Neural progenitor cell (in vitro differentiated cells): ENCODE measurements at regions not wholly inside any gene's neighbourhood (a gene's known extent, or its start where the extent isn't known, plus 50 kb on each side); places are given as distances from the start of the nearest gene placed in this dataset.

Source experiments
- DNase-seq: peaks from one replicate; pipeline ENCODE4 v3.0.0-alpha.2; 2016; ENCODE audit warnings: low spot score
- H2AFZ ChIP-seq: fragments of 200-600 bp; sonication (generic); replicated peaks from 2 replicates; pipeline ENCODE4 v1.6.1; 2016; ENCODE audit warnings: antibody characterized with exemption
- H3F3A ChIP-seq: fragments of 200-600 bp; sonication (generic); 2 replicates; pipeline ENCODE4 v1.6.1; 2016; ENCODE audit warnings: antibody characterized with exemption, low read depth
- H3K27ac ChIP-seq: fragments of 200-600 bp; sonication (generic); 2 replicates; pipeline ENCODE4 v1.5.1; 2016; ENCODE audit warnings: mild to moderate bottlenecking
- H3K27me3 ChIP-seq: fragments of 200-600 bp; sonication (generic); 2 replicates; pipeline ENCODE4 v1.6.1; 2016; ENCODE audit warnings: mild to moderate bottlenecking, moderate library complexity
- H3K36me3 ChIP-seq: fragments of 200-600 bp; sonication (generic); 2 replicates; pipeline ENCODE4 v1.5.1; 2016
- H3K4me1 ChIP-seq: fragments of 200-600 bp; sonication (generic); 2 replicates; pipeline ENCODE4 v1.6.1; 2016; ENCODE audit warnings: mixed run types
- H3K4me2 ChIP-seq: fragments of 200-600 bp; sonication (generic); 2 replicates; pipeline ENCODE4 v1.6.1; 2016
- H3K4me3 ChIP-seq: fragments of 200-600 bp; sonication (generic); 2 replicates; pipeline ENCODE4 v1.5.1; 2016
- H3K79me2 ChIP-seq: fragments of 200-600 bp; sonication (generic); 2 replicates; pipeline ENCODE4 v1.6.1; 2016; ENCODE audit warnings: low read depth
- H3K9ac ChIP-seq: fragments of 200-600 bp; sonication (generic); 2 replicates; pipeline ENCODE4 v1.6.1; 2016
- H3K9me3 ChIP-seq: fragments of 200-600 bp; sonication (generic); 2 replicates; pipeline ENCODE4 v1.5.1; 2016; ENCODE audit warnings: low read depth
- H4K20me1 ChIP-seq: fragments of 200-600 bp; sonication (generic); 2 replicates; pipeline ENCODE4 v1.6.1; 2016; ENCODE audit warnings: low read depth
- H3K27ac Mint-ChIP-seq: 3 replicates; pipeline ENCODE4 v1.8.0; 2021; ENCODE audit warnings: mixed read lengths
- H3K27me3 Mint-ChIP-seq: 2 replicates; pipeline ENCODE4 v1.8.0; 2022; ENCODE audit warnings: low read depth, mild to moderate bottlenecking, inconsistent platforms, moderate library complexity, mixed read lengths; ENCODE audit not compliant: insufficient read depth
- H3K36me3 Mint-ChIP-seq: 3 replicates; pipeline ENCODE4 v1.8.0; 2021; ENCODE audit warnings: mixed read lengths
- H3K4me1 Mint-ChIP-seq: 3 replicates; pipeline ENCODE4 v1.8.0; 2021; ENCODE audit warnings: mixed read lengths
- H3K4me3 Mint-ChIP-seq: 3 replicates; pipeline ENCODE4 v1.8.0; 2021; ENCODE audit warnings: mild to moderate bottlenecking, moderate library complexity, mixed read lengths
- H3K9me3 Mint-ChIP-seq: 3 replicates; pipeline ENCODE4 v1.8.0; 2020; ENCODE audit warnings: mixed read lengths
- EZH2 ChIP-seq: fragments of 200-600 bp; sonication (generic); IDR thresholded peaks from 2 replicates; pipeline ENCODE4 v1.6.1; 2017; ENCODE audit warnings: antibody characterized with exemption, mild to moderate bottlenecking, moderate library complexity
- EZH2phosphoT487 ChIP-seq: fragments of 200-600 bp; sonication (generic); IDR thresholded peaks from 2 replicates; pipeline ENCODE4 v1.6.1; 2017; ENCODE audit warnings: antibody characterized with exemption
- TF ChIP-seq, protein P1 (sequence below): fragments of 200-600 bp; sonication (generic); IDR thresholded peaks from 2 replicates; pipeline ENCODE4 v1.5.1; 2017; ENCODE audit warnings: antibody characterized with exemption, mild to moderate bottlenecking

DNA sequence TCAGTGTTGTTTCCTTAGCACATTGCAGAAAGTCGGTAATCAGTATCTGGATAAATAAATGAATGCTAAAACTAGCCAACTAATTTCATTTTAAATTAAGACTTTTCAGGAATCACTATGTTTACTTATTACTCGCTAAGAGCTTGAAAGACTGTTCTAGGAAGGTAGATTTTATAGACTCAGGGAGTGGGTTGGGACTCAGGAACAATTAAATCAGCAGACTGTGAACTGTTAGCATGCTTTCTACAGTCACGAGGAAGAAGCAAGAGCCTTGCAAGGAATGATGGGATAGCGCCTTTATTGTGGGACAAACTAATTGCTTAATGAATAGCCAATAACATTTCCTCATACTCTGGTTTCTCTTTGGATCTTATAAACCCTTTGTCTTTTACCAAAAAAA is 183.2 kb upstream of the AADAT start:
- no peak overlapping the region for H3K27ac Mint-ChIP-seq
- Histone ChIP-seq H2AFZ (no peak overlapping the region), H3K4me3 (no peak overlapping the region), H3K9me3 (no peaks in the 10 kb centered on the region), H3F3A (no peaks in the 10 kb centered on the region), H3K79me2 (no peaks in the 10 kb centered on the region), H3K4me1 (no peaks in the 10 kb centered on the region), H4K20me1 (no peaks in the 10 kb centered on the region), H3K9ac (no peak overlapping the region), H3K4me2 (no peak overlapping the region), H3K36me3 (no peaks in the 10 kb centered on the region), H3K27me3 (no peaks in the 10 kb centered on the region), H3K27ac (no peak overlapping the region)
- H3K9me3 Mint-ChIP-seq, result peaks cover 3% of the 10 kb centered on the region
- no peaks in the 10 kb centered on the region for H3K4me1 Mint-ChIP-seq
- H3K27me3 Mint-ChIP-seq, result no peaks in the 10 kb centered on the region
- H3K36me3 Mint-ChIP-seq, result no peaks in the 10 kb centered on the region
- TF ChIP-seq EZH2phosphoT487, result no peak
- TF ChIP-seq, protein P1, sequence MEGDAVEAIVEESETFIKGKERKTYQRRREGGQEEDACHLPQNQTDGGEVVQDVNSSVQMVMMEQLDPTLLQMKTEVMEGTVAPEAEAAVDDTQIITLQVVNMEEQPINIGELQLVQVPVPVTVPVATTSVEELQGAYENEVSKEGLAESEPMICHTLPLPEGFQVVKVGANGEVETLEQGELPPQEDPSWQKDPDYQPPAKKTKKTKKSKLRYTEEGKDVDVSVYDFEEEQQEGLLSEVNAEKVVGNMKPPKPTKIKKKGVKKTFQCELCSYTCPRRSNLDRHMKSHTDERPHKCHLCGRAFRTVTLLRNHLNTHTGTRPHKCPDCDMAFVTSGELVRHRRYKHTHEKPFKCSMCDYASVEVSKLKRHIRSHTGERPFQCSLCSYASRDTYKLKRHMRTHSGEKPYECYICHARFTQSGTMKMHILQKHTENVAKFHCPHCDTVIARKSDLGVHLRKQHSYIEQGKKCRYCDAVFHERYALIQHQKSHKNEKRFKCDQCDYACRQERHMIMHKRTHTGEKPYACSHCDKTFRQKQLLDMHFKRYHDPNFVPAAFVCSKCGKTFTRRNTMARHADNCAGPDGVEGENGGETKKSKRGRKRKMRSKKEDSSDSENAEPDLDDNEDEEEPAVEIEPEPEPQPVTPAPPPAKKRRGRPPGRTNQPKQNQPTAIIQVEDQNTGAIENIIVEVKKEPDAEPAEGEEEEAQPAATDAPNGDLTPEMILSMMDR, result no peak
- TF ChIP-seq EZH2, result no peak
- no peak overlapping the region for H3K4me3 Mint-ChIP-seq
- DNase-seq, result no peak

DNA sequence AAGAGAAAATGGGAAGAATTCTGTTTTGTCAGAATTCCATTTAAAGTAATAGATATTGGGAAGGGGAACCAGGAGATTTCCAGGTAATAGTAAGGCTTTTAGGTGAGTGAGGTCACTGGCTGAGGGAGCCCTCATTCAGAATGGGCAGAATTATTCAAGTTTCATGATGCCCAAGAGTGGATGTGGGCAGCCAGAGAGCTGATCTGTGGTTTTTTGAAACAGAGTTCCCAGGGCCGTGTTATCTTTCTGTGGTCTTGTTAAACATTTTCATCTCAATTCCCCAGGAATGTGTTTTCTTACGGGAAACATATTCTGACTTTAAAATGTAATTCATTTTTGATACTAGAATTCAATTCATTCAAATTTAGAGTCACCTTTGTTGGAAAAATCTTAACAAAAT is 182.0 kb upstream of the AADAT start:
- DNase-seq, result no peak
- no peaks in the 10 kb centered on the region for H3K27me3 Mint-ChIP-seq
- peaks cover 3% of the 10 kb centered on the region for H3K9me3 Mint-ChIP-seq
- Histone ChIP-seq H3K4me2 (no peak overlapping the region), H3F3A (no peaks in the 10 kb centered on the region), H3K27me3 (no peaks in the 10 kb centered on the region), H3K4me3 (no peak overlapping the region), H2AFZ (no peak overlapping the region), H3K27ac (no peak overlapping the region), H4K20me1 (no peaks in the 10 kb centered on the region), H3K9me3 (no peaks in the 10 kb centered on the region), H3K9ac (no peak overlapping the region), H3K79me2 (no peaks in the 10 kb centered on the region), H3K4me1 (no peaks in the 10 kb centered on the region), H3K36me3 (no peaks in the 10 kb centered on the region)
- H3K27ac Mint-ChIP-seq, result no peak overlapping the region
- no peaks in the 10 kb centered on the region for H3K36me3 Mint-ChIP-seq
- TF ChIP-seq, protein P1, result no peak
- TF ChIP-seq EZH2 (no peak), EZH2phosphoT487 (no peak)
- H3K4me1 Mint-ChIP-seq, result no peaks in the 10 kb centered on the region
- H3K4me3 Mint-ChIP-seq, result no peak overlapping the region

DNA sequence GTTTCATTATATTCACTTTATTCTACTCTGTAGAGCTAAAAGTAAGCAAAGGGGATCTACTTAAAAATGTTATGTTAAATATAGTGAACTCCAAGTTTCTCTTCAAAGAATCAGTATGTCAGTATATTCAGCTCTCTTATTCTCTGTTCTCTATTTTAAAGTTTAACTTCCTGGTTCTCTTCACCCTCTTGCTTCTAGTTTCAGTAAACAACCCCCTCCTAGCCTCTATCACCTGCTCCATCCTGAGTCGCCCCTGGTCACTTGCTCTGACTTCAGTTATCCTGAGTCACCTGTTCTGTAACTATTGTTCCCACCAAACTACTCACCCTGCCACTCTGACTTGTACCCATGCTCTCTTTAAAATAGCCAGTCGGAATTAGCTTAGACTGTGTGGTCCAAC is 180.9 kb upstream of the AADAT start:
- no peak for TF ChIP-seq EZH2phosphoT487
- TF ChIP-seq, protein P1, result no peak
- TF ChIP-seq EZH2, result no peak
- H3K4me3 Mint-ChIP-seq, result no peak overlapping the region
- H3K27ac ChIP-seq, result no peak overlapping the region
- no peaks in the 10 kb centered on the region for H3K4me1 Mint-ChIP-seq
- no peak overlapping the region for H3K4me2 ChIP-seq
- H3K4me3 ChIP-seq, result no peak overlapping the region
- H2AFZ ChIP-seq, result no peak overlapping the region
- H3K9ac ChIP-seq, result no peak overlapping the region
- H3K79me2 ChIP-seq, result no peaks in the 10 kb centered on the region
- no peaks in the 10 kb centered on the region for H3K36me3 Mint-ChIP-seq
- peaks cover 3% of the 10 kb centered on the region for H3K9me3 Mint-ChIP-seq
- H3K27me3 ChIP-seq, result no peaks in the 10 kb centered on the region
- no peaks in the 10 kb centered on the region for H3K27me3 Mint-ChIP-seq
- no peak for DNase-seq
- no peaks in the 10 kb centered on the region for H3K9me3 ChIP-seq
- H3K4me1 ChIP-seq, result no peaks in the 10 kb centered on the region
- no peaks in the 10 kb centered on the region for H3K36me3 ChIP-seq
- H4K20me1 ChIP-seq, result no peaks in the 10 kb centered on the region
- no peak overlapping the region for H3K27ac Mint-ChIP-seq
- no peaks in the 10 kb centered on the region for H3F3A ChIP-seq

DNA sequence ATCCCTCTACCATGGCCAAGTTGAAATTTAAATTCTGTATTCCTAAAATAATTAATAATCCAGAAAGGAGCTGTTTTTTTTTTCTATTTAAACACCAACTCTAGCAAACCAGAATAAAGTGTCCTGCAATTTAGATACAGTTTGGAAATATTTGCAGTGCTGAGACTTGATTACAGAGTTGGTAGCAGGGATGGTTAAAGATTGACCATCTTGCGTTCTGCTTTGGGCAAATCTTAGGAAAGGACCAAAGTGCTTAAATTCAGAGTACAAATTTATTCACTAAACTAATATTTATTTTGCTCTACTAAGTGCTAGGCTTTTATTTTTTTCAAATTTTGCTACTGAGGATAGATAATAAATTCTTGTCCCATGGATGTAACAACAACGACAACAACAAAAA is 180.2 kb upstream of the AADAT start:
- Histone ChIP-seq H3K4me2 (no peak overlapping the region), H3K79me2 (no peaks in the 10 kb centered on the region), H3K27me3 (no peaks in the 10 kb centered on the region), H3K4me1 (no peaks in the 10 kb centered on the region), H3K36me3 (no peaks in the 10 kb centered on the region), H4K20me1 (no peaks in the 10 kb centered on the region), H2AFZ (no peak overlapping the region), H3K9ac (no peak overlapping the region), H3K9me3 (no peaks in the 10 kb centered on the region), H3K4me3 (no peak overlapping the region), H3F3A (no peaks in the 10 kb centered on the region), H3K27ac (no peak overlapping the region)
- H3K27ac Mint-ChIP-seq, result no peak overlapping the region
- no peaks in the 10 kb centered on the region for H3K4me1 Mint-ChIP-seq
- DNase-seq, result no peak
- TF ChIP-seq, protein P1, result no peak
- TF ChIP-seq EZH2 (no peak), EZH2phosphoT487 (no peak)
- H3K36me3 Mint-ChIP-seq, result no peaks in the 10 kb centered on the region
- H3K4me3 Mint-ChIP-seq, result no peak overlapping the region
- H3K9me3 Mint-ChIP-seq, result peaks cover 3% of the 10 kb centered on the region
- H3K27me3 Mint-ChIP-seq, result no peaks in the 10 kb centered on the region
